Lung (tissue), 11 donors: ENCODE measurements at regions not wholly inside any gene's neighbourhood (a gene's known extent, or its start where the extent isn't known, plus 50 kb on each side); places are given as distances from the start of the nearest gene placed in this dataset.

Experiments
- ATAC-seq: fragments of 200-7000 bp; cut with Tn5 transposase; one replicate; pipeline ENCODE4 v1.9.1; 2020; ENCODE audit warnings: moderate number of reproducible peaks; ENCODE audit not compliant: insufficient read depth, low FRiP score
- DNase-seq, 3 donors: peaks; one replicate each; pipeline ENCODE4 v3.0.0-alpha.2; 2013 to 2017
- H3K27ac ChIP-seq, 2 donors: one replicate each; pipeline ENCODE4 v1.5.1; 2013; ENCODE audit warnings: mild to moderate bottlenecking in 2 of 2, moderate library complexity in 2 of 2, control low read depth in 1 of 2, inconsistent platforms in 1 of 2, low read depth in 1 of 2, low read length in 1 of 2
- H3K27me3 ChIP-seq, 3 donors: one replicate each; pipeline ENCODE4 v1.5.1; 2013; ENCODE audit warnings: low read length in 2 of 3; ENCODE audit not compliant: control insufficient read depth in 3 of 3, insufficient read depth in 3 of 3
- H3K36me3 ChIP-seq, 4 donors: one replicate each; pipeline ENCODE4 v1.5.1; 2013; ENCODE audit warnings: low read length in 4 of 4, mild to moderate bottlenecking in 1 of 4, moderate library complexity in 1 of 4; ENCODE audit not compliant: control insufficient read depth in 4 of 4, insufficient read depth in 4 of 4
- H3K4me1 ChIP-seq, 5 donors: one replicate each; pipeline ENCODE4 v1.5.1; 2013; ENCODE audit warnings: low read length in 5 of 5, mild to moderate bottlenecking in 2 of 5, moderate library complexity in 1 of 5; ENCODE audit not compliant: control insufficient read depth in 5 of 5, insufficient read depth in 5 of 5
- H3K4me3 ChIP-seq: one replicate; pipeline ENCODE4 v1.5.1; 2013; ENCODE audit warnings: mild to moderate bottlenecking, control low read depth, moderate library complexity
- H3K9ac ChIP-seq, 2 donors: one replicate each; pipeline ENCODE4 v1.5.1; 2013; ENCODE audit warnings: low read length in 2 of 2, control low read depth in 1 of 2; ENCODE audit not compliant: insufficient read depth in 1 of 2
- H3K9me3 ChIP-seq, 4 donors: one replicate each; pipeline ENCODE4 v1.5.1; 2013; ENCODE audit warnings: low read length in 3 of 4, mild to moderate bottlenecking in 1 of 4, moderate library complexity in 1 of 4; ENCODE audit not compliant: control insufficient read depth in 4 of 4, insufficient read depth in 3 of 4
- WGBS, 2 donors: extraction: QIAGEN DNeasy Blood & Tissue Kit; methylation state at CpG; one replicate each; pipeline ENCODE4 v1.1.7; 2013; 5-methylcytosine and 5-hydroxymethylcytosine counted together
- TF ChIP-seq, protein P1 (sequence below): IDR thresholded peaks from 2 replicates; pipeline ENCODE4 v1.5.1; 2012; ENCODE audit warnings: mild to moderate bottlenecking; ENCODE audit errors: control extremely low read depth, extremely low read depth
- donor health status: control.
- donor health status: control.
- donor health status: Bipolar disorder and iron deficiency.
- donor health status: healthy.
- donor health status: DM: yes; HTN: yes; CAD: no.

- no peak for ATAC-seq
- WGBS, 2 donors, result 96% methylated on average over 34 of the region's 34 CpGs
- no peak for DNase-seq
Measured at GRCh38 chr6:115854866-115855665, 205.6 kb downstream of the FRK start.

DNA sequence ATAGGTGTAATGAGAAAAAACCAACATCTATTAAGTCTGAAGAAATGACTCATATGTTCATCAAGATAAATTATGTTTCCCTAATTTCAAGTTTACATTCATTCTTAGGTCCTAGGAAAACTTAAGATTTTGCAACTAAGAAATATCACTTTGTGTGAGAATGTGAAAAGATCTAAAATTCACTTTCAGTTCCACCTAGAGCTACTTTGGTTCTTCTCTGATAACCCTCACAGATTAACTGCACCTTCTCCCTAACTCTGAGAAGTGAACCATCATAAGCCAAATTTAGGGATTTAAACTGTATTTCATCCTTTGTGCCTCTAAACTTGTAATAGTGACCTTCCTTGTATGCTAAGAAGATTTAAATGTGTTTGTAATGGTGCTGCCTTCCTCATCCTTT, 213.0 kb downstream of the FRK start:
- ATAC-seq, result no peak
- no peaks in the 10 kb centered on the region for H3K27me3 ChIP-seq
- H3K4me3 ChIP-seq, result no peak overlapping the region
- H3K36me3 ChIP-seq, result no peaks in the 10 kb centered on the region
- H3K9ac ChIP-seq, result no peak overlapping the region
- no peak for DNase-seq
- H3K27ac ChIP-seq, result no peak overlapping the region
- TF ChIP-seq, protein P1, sequence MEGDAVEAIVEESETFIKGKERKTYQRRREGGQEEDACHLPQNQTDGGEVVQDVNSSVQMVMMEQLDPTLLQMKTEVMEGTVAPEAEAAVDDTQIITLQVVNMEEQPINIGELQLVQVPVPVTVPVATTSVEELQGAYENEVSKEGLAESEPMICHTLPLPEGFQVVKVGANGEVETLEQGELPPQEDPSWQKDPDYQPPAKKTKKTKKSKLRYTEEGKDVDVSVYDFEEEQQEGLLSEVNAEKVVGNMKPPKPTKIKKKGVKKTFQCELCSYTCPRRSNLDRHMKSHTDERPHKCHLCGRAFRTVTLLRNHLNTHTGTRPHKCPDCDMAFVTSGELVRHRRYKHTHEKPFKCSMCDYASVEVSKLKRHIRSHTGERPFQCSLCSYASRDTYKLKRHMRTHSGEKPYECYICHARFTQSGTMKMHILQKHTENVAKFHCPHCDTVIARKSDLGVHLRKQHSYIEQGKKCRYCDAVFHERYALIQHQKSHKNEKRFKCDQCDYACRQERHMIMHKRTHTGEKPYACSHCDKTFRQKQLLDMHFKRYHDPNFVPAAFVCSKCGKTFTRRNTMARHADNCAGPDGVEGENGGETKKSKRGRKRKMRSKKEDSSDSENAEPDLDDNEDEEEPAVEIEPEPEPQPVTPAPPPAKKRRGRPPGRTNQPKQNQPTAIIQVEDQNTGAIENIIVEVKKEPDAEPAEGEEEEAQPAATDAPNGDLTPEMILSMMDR, result no peak
- no peaks in the 10 kb centered on the region for H3K4me1 ChIP-seq
- no peaks in the 10 kb centered on the region for H3K9me3 ChIP-seq

More at GRCh38 chr6:115854866-115855665, 205.6 kb downstream of the FRK start:
- Histone ChIP-seq H3K36me3 (no peaks in the 10 kb centered on the region), H3K4me3 (no peak overlapping the region), H3K4me1 (no peaks in the 10 kb centered on the region), H3K27me3 (no peaks in the 10 kb centered on the region), H3K9me3 (peaks cover 0 to 9% (median 3%) of the 10 kb centered on the region in 4 donors), H3K27ac (no peak overlapping the region), H3K9ac (no peak overlapping the region)
- TF ChIP-seq, protein P1, result no peak

DNA sequence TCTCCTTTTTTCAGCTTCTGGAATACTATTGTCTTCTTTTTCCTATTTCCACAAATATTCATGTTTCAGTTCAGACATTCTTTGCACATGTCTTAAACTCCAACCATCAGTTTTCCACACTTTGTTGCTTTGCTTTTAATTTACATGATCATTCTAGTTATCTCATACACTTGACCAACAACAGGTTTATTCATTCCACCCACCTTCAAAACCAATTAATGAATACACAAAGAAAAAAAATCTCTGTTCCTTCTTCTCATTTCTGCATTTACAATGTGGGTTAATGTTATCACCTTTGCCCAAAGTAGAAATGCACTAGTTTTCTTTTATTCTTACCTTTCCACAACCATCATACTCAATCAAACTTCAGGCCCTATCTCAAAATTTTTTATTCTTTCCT, 216.7 kb downstream of the FRK start:
- no peak for ATAC-seq
- no peaks in the 10 kb centered on the region for H3K4me1 ChIP-seq

More for the DNA sequence above, 216.7 kb downstream of the FRK start:
- no peak overlapping the region for H3K4me3 ChIP-seq
- no peaks in the 10 kb centered on the region for H3K36me3 ChIP-seq
- no peaks in the 10 kb centered on the region for H3K27me3 ChIP-seq
- TF ChIP-seq, protein P1, result no peak
- H3K27ac ChIP-seq, result no peak overlapping the region
- no peaks in the 10 kb centered on the region for H3K9me3 ChIP-seq
- no peak overlapping the region for H3K9ac ChIP-seq
- DNase-seq, result no peak
